GM12878 (cell line): ENCODE measurements at regions not wholly inside any gene's neighbourhood (a gene's known extent, or its start where the extent isn't known, plus 50 kb on each side); places are given as distances from the start of the nearest gene placed in this dataset.

Experiments used
- ATAC-seq: fragments of 200-7000 bp; cut with Tn5 transposase; 3 replicates; pipeline ENCODE4 v1.9.1; 2020; ENCODE audit warnings: mild to moderate bottlenecking, moderate library complexity
- BruUV-seq: library from RNA; stranded (reverse); fragments of 400-500 nt; replicated peaks from 2 replicates; lab custom pipeline; 2021; lab: Mats Ljungman, UMichigan
- CTCF ChIA-PET: fragments of 300-600 bp; sonication (Branson Sonifier 250); formaldehyde crosslinking; extraction: SDS; loops from one replicate; lab custom pipeline; 2021; ENCODE audit warnings: inconsistent platforms; lab: Yijun Ruan, JAX
- POLR2A ChIA-PET: fragments of 350-600 bp; formaldehyde crosslinking; extraction: SDS; loops from one replicate; lab custom pipeline; 2021; ENCODE audit warnings: inconsistent platforms; lab: Charles Lee
- RAD21 ChIA-PET: fragments of 300-600 bp; sonication (Branson Sonifier 250); formaldehyde crosslinking; loops from one replicate; lab custom pipeline; 2023; ENCODE audit warnings: antibody characterized with exemption; ENCODE audit not compliant: unreplicated experiment; lab: Charles Lee
- SMC1A ChIA-PET: fragments of 300-600 bp; sonication (Branson Sonifier 250); formaldehyde crosslinking; loops from one replicate; lab custom pipeline; 2023; ENCODE audit not compliant: unreplicated experiment, uncharacterized antibody; lab: Charles Lee
- DNase-seq: peaks from one replicate; pipeline ENCODE4 v3.0.0-alpha.2; 2011; ENCODE audit warnings: low read depth, low spot score
- FAIRE-seq: peaks from 3 replicates; lab custom pipeline; 2011; peaks lifted over from hg19 to GRCh38; lab: Jason Lieb, UNC
- H2AFZ ChIP-seq: 2 replicates; pipeline ENCODE4 v1.6.0; 2011; ENCODE audit warnings: low read depth, low read length, control low read depth; ENCODE audit not compliant: control insufficient read depth
- H3K27ac ChIP-seq: 2 replicates; pipeline ENCODE4 v1.5.1; 2011; ENCODE audit warnings: control low read depth; ENCODE audit not compliant: control insufficient read depth, insufficient read depth
- H3K27me3 ChIP-seq, 2 experiments: replicated peaks in 1 of 2; 2 replicates each; pipeline versions ENCODE4 v1.6.0 to v1.6.1; 2011; ENCODE audit warnings: low read length in 1 of 2; ENCODE audit not compliant: control insufficient read depth in 2 of 2, insufficient read depth in 2 of 2
- H3K36me3 ChIP-seq, 2 experiments: 2 replicates each; pipeline ENCODE4 v1.5.1; 2011; ENCODE audit warnings: low read length in 1 of 2; ENCODE audit not compliant: control insufficient read depth in 2 of 2, insufficient read depth in 2 of 2
- H3K4me1 ChIP-seq: 2 replicates; pipeline ENCODE4 v1.6.1; 2011; ENCODE audit warnings: mild to moderate bottlenecking, low read length, moderate library complexity, mixed read lengths; ENCODE audit not compliant: control insufficient read depth, insufficient read depth
- H3K4me2 ChIP-seq: 2 replicates; pipeline ENCODE4 v1.6.0; 2011; ENCODE audit warnings: control low read depth; ENCODE audit not compliant: control insufficient read depth, insufficient read depth
- H3K4me3 ChIP-seq: fragments of 200-600 bp; sonication (generic); 2 replicates; pipeline ENCODE4 v1.5.1; 2016
- H3K79me2 ChIP-seq: 2 replicates; pipeline ENCODE4 v1.6.0; 2011; ENCODE audit warnings: low read length; ENCODE audit not compliant: control insufficient read depth, insufficient read depth
- H3K9ac ChIP-seq: 2 replicates; pipeline ENCODE4 v1.8.0; 2011; ENCODE audit warnings: low read length, control low read depth, mixed read lengths; ENCODE audit not compliant: control insufficient read depth, insufficient read depth
- H3K9me3 ChIP-seq: replicated peaks from 3 replicates; pipeline ENCODE4 v1.5.1; 2011; ENCODE audit warnings: mild to moderate bottlenecking, low read length; ENCODE audit not compliant: control insufficient read depth, insufficient read depth
- H4K20me1 ChIP-seq: 2 replicates; pipeline ENCODE4 v1.6.0; 2011; ENCODE audit not compliant: control insufficient read depth, insufficient read depth
- ASH2L ChIP-seq: fragments of 300-600, 200-600 bp; sonication (generic); IDR thresholded peaks from 2 replicates; pipeline ENCODE4 v1.6.1; 2017; ENCODE audit warnings: low read depth, mild to moderate bottlenecking, borderline replicate concordance
- CREB1 ChIP-seq: IDR thresholded peaks from 2 replicates; pipeline ENCODE4 v1.6.1; 2012; ENCODE audit warnings: low read depth, mild to moderate bottlenecking, inconsistent platforms
- HDAC6 ChIP-seq: fragments of 200-600 bp; sonication (generic); IDR thresholded peaks from one replicate; pipeline ENCODE4 v1.8.0; 2017; ENCODE audit warnings: antibody characterized with exemption; ENCODE audit not compliant: unreplicated experiment
- KLF5 ChIP-seq: fragments of 450-650 bp; IDR thresholded peaks from 2 replicates; pipeline ENCODE4 v1.6.1; 2014; ENCODE audit warnings: mild to moderate bottlenecking; ENCODE audit not compliant: partially characterized antibody
- LARP7 ChIP-seq: fragments of 450-650 bp; IDR thresholded peaks from 2 replicates; pipeline ENCODE4 v1.6.1; 2017; ENCODE audit warnings: mild to moderate bottlenecking
- NRF1 ChIP-seq: conservative IDR thresholded peaks from 2 replicates; pipeline ENCODE4 v1.6.1; 2011; ENCODE audit warnings: mild to moderate bottlenecking, low read depth, low read length, improper control_type of control experiment
- PBX3 ChIP-seq: IDR thresholded peaks from 2 replicates; pipeline ENCODE4 v1.6.1; 2011; ENCODE audit warnings: mild to moderate bottlenecking, low read depth, low read length, moderate library complexity; ENCODE audit not compliant: insufficient replicate concordance
- RELB ChIP-seq: fragments of 450-650 bp; IDR thresholded peaks from 2 replicates; pipeline ENCODE4 v1.6.1; 2017; ENCODE audit warnings: low read depth, mild to moderate bottlenecking, moderate library complexity
- SIN3A ChIP-seq: IDR thresholded peaks from 2 replicates; pipeline ENCODE4 v1.6.1; 2012; ENCODE audit warnings: low read depth, low read length, improper control_type of control experiment
- SMAD1 ChIP-seq: fragments of 450-650 bp; IDR thresholded peaks from 2 replicates; pipeline ENCODE4 v1.6.1; 2018; ENCODE audit warnings: mild to moderate bottlenecking, low read depth; ENCODE audit not compliant: partially characterized antibody
- USF2 ChIP-seq: IDR thresholded peaks from 2 replicates; pipeline ENCODE4 v1.6.1; 2011; ENCODE audit warnings: low read depth, low read length, improper control_type of control experiment, borderline replicate concordance
- ZNF384 ChIP-seq: IDR thresholded peaks from 2 replicates; pipeline ENCODE4 v1.6.1; 2012; ENCODE audit warnings: low read depth, mild to moderate bottlenecking, low read length, improper control_type of control experiment, borderline replicate concordance
- ZNF687 ChIP-seq: fragments of 450-650 bp; IDR thresholded peaks from 2 replicates; pipeline ENCODE4 v1.6.1; 2017; ENCODE audit warnings: mild to moderate bottlenecking, moderate library complexity
- ZSCAN29 ChIP-seq: fragments of 450-650 bp; IDR thresholded peaks from 2 replicates; pipeline ENCODE4 v1.6.1; 2017; ENCODE audit warnings: mild to moderate bottlenecking, moderate library complexity
- WGBS: methylation state at CpG from one replicate; pipeline ENCODE4 v1.1.6; 2016; ENCODE audit warnings: low lambda C conversion rate; ENCODE audit not compliant: insufficient replicate concordance, insufficient coverage; ENCODE audit errors: missing lambda C conversion rate; 5-methylcytosine and 5-hydroxymethylcytosine counted together
- in situ Hi-C: fragments of 300-500 bp; cut with MboI; formaldehyde crosslinking; loops from 9 replicates; pipeline ENCODE4 v1.14.3; 2018; ENCODE audit warnings: mixed read lengths
- intact Hi-C: fragments of 100-400 bp; cut with micrococcal nuclease; formaldehyde crosslinking; loops from one replicate; pipeline ENCODE4 v1.14.2; 2022; ENCODE audit not compliant: unreplicated experiment

GRCh38 chr6:77340331-77340730 is 123.0 kb downstream of the HTR1B start (continued):
- TF ChIP-seq ZNF384, result no peak

GRCh38 chr6:77339926-77340325 is 123.4 kb downstream of the HTR1B start:
- Histone ChIP-seq H3K4me3 (no peak overlapping the region), H4K20me1 (no peaks in the 10 kb centered on the region), H3K27me3 (no peaks in the 10 kb centered on the region), H3K4me1 (no peaks in the 10 kb centered on the region), H2AFZ (no peak overlapping the region), H3K9me3 (no peaks in the 10 kb centered on the region), H3K27ac (no peak overlapping the region), H3K9ac (no peak overlapping the region), H3K4me2 (no peak overlapping the region), H3K79me2 (no peaks in the 10 kb centered on the region), H3K36me3 (no peaks in the 10 kb centered on the region)
- BruUV-seq, result no TSS peak
- WGBS, result 0% methylated on average over 2 of the region's 2 CpGs
- in situ Hi-C loops (no loop called here), intact Hi-C loops (no loop called here)
- ChIA-PET CTCF (interaction anchor here (0.7 to 2.0 kb wide), 8 partner anchors 9 to 168 kb away, joined by 3 to 10 read pairs (median 3); no protein-coding TSS in a partner anchor), RAD21 (interaction anchor here (1.3 to 1.7 kb wide), 3 partner anchors 107 to 117 kb away, joined by 3 to 8 read pairs (median 4); no protein-coding TSS in a partner anchor), POLR2A (no interaction called here), SMC1A (interaction anchor here (0.9 to 1.4 kb wide), 3 partner anchors 19 to 125 kb away, joined by 3 read pairs; no protein-coding TSS in a partner anchor)
- FAIRE-seq, result no peak
- peak; percentile 66 for ATAC-seq
- DNase-seq, result no peak
- TF ChIP-seq RELB (no peak), PBX3 (no peak), NRF1 (no peak), KLF5 (no peak), SMAD1 (no peak), CREB1 (no peak), LARP7 (no peak), HDAC6 (no peak), ASH2L (no peak), ZNF687 (no peak), ZSCAN29 (no peak), USF2 (no peak), SIN3A (no peak)
